Superior temporal gyrus (tissue), 1 donor: ENCODE measurements at regions not wholly inside any gene's neighbourhood (a gene's known extent, or its start where the extent isn't known, plus 50 kb on each side); places are given as distances from the start of the nearest gene placed in this dataset.
A peak's percentile ranks its signal among the peaks of the same experiment; 100 is the strongest.

Source experiments
- DNase-seq: peaks from one replicate; pipeline ENCODE4 v3.0.0-alpha.2; 2016; ENCODE audit errors: extremely low spot score

DNA sequence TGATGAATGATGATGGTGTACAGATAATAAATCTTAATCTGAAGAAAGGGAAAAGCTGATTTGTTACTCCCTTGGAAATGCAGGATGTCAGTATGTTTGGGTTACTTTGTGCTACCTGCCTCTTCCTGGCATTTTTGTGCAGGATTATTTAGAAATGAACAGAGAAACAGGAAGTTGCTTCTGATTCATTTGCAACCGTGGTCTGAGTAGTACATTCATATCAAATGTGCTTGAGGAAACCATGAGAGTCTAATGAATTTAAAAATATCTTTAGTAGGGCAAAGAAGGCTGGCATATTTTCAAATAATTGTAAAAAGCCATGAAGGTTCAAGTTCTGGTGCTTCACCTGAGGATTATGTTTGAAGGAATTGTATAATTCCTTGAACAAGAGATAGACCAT, 391.6 kb downstream of the TMEM161B start:
- DNase-seq: no peak

- no peak for DNase-seq
Observed at GRCh38 chr5:87876616-87877015, 392.0 kb downstream of the TMEM161B start.

DNA sequence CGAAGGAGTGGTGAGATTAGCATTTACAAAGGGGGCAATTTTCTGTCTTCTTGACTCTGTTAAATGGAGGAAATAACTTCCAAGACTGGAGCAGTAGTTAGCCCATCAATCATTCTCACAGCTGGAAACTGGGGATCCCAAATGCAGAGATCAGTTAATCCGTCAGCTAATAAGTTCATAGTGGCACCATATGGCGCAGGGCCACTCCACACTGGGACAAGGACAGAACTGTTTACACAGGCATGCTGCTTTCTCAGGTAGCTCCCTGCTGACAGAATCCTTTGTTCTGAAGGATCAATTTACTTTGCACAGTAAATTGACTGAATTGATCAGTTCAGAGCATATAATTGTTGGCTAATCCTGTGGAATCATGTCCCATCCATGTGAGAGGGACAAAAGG, 395.7 kb downstream of the TMEM161B start:
- no peak for DNase-seq

GRCh38 chr5:87868792-87869191, 399.9 kb downstream of the TMEM161B start:
- DNase-seq: no peak

DNA sequence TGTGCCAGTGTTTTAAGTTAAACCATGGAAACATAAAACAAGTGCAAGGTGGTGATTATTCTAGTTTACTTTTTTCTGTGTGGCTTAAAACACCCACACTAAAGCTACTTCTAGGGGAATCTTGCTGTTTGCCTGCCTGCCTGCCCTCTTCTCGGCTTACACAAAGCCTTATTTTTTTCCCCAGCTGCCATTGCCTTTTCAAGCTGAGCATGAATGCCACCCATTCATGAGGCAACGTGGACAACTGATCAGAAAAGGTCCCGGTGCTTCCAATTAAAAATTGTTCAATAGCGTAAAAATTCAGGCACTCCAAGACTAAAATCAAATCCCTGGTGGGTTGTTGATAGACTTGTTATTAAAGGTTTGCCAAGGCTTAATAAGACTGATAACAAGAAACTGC, 401.4 kb downstream of the TMEM161B start:
- DNase-seq: no peak

GRCh38 chr5:87853541-87853940, 415.1 kb downstream of the TMEM161B start:
- no peak for DNase-seq

DNA sequence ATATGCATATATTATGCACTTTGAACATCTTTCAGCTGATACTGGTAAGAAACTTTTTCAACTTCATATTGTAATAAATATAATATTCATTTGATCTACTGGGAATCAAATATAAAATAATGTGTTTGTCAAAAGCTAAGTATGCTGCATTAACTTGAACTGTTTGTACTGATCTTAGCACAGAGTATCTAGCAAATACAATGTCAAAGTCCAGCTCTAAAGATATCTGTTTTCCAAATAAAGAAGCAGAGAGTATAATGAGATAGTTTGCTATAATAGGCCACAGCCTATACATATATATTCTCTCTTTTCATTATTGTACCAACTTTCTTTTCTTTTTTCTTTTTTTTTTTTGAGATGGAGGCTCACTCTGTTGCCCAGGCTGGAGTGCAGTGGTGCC, 417.0 kb downstream of the TMEM161B start:
- DNase-seq: no peak

DNA sequence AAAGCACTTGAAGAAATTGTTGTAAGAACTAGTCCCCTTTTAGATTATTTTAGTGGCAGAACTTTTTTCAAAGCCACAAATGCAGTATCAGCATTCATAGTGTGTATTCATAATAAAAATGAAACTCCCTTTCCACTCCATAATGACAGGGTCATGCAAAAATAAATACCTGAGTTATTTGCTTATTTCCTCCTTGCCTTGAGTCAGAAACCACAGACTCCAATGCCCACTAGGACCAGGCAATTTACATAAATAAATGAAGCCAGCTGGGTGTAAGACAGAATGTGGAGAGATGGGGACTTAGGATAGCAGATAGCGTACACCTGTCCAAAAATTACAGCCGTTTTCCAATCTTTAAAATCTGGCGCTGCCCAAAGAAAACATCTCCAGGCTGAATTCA, 417.8 kb downstream of the TMEM161B start:
- no peak for DNase-seq

GRCh38 chr5:87845734-87846133, 422.9 kb downstream of the TMEM161B start:
- DNase-seq: no peak

GRCh38 chr5:87844866-87845265, 423.8 kb downstream of the TMEM161B start:
- DNase-seq: no peak

- DNase-seq: no peak
Observed at GRCh38 chr5:87844449-87844848, 424.2 kb downstream of the TMEM161B start.

DNA sequence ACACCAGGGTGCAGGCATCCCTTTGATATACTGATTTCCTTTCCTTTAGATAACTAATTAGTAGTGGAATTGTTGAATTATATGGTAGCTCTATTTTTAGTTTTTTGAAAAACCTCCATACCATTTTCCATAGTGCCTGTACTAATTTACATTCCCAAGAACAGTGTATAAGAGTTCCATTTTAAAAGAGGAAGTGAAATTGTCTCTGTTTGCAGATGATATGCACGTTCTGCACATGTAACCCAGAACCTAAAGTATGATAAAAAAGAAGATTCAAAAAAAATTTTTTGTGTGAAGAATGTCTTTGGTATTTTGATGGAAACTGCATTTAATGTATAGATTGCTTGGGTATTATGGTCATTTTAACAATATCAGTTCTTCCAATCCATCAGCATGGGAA, 424.0 kb upstream of the CCNH start:
- no peak for DNase-seq

DNA sequence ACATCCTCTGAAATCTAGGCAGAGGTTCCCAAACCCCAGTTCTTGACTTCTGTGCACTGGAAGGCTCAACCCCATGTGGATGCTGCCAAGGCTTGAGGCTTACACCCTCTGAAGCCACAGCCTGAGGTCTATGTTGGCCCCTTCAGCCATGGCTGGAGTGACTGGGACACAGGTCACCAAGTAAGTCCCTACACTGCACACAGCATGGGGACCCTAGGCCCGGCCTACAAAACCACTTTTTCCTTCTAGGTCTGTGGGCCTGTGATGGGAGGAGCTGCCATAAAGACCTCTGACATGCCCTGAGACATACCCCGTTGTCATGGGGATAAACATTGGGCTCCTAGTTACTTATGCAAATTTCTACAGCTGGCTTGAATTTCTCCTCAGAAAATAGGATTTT, 418.8 kb upstream of the CCNH start:
- DNase-seq: no peak

- DNase-seq: no peak
Observed at GRCh38 chr5:87829217-87829551, 416.5 kb upstream of the CCNH start.

GRCh38 chr5:87828545-87829216, 416.0 kb upstream of the CCNH start:
- no peak for DNase-seq

DNA sequence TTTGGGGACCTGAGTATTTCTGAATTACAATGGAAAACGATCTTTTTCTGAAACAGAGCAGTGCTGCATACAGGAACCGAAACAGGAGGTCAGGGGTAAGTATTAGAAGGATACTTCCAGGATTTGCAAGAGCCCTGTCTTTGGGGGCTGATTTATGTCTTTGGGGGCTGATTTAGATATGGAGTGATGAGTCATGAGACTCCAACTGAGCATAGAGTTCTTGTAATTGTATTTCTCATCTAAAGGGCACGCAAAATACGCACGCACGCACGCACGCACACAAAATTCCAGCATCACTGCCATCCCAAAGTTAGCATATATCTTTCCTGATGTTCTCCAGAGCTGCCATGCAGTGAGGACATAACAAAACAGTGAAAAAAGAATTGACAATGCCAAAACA, 414.8 kb upstream of the CCNH start:
- no peak for DNase-seq

DNA sequence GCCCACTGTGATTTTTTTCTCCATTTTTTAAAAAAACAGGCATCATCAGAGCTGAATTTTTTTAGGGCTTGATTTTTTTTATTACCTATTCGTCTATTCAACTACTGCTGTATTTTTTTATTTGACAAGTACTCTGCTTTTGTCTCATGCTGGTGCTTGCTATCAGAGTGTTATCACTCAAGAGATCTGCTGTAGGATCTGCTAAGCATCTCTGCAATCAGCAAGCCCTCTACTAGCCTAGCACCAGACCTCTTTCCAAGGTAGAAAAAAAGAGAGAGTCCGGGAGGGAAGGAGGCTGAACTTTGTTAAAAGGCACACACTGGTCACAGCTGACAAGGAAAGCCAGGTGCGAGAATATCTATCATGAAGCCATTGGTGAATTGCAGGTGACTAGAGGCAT, 413.8 kb upstream of the CCNH start:
- DNase-seq: no peak

GRCh38 chr5:87825583-87825982, 412.9 kb upstream of the CCNH start:
- no peak for DNase-seq

- no peak for DNase-seq
Observed at GRCh38 chr5:87807783-87808182, 395.1 kb upstream of the CCNH start.

- DNase-seq: no peak
Observed at GRCh38 chr5:87803352-87803751, 390.6 kb upstream of the CCNH start.

DNA sequence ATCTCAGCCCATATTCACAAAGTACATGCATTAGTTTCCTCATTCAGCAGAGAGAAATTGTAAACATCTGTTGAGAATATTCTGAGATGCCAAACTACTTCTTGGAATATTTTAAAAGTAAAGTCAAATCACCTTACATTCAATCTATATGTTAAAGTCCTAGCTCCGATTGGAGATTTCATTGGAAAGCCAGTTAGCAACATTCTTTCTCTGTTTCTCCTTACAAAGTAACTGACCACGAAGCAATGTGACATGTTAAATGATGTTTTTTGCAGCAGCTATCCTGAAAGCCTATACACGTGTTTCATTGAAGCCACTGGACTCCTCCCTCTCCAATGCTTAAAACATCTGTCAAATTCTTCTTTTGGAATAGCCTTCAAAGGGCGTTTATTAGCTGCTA, 379.1 kb upstream of the CCNH start:
- peak; percentile 64 for DNase-seq

- peak; percentile 48 for DNase-seq
Observed at GRCh38 chr5:87788416-87788815, 375.7 kb upstream of the CCNH start.

- DNase-seq: peak; percentile 65
Observed at GRCh38 chr5:87787625-87788256, 375.0 kb upstream of the CCNH start.

GRCh38 chr5:87787086-87787485, 374.4 kb upstream of the CCNH start:
- DNase-seq: peak; percentile 68
